GM23338 (cell line): ENCODE measurements at regions not wholly inside any gene's neighbourhood (a gene's known extent, or its start where the extent isn't known, plus 50 kb on each side); places are given as distances from the start of the nearest gene placed in this dataset.

Source experiments
- ATAC-seq: fragments of 200-7000 bp; cut with Tn5 transposase; 3 replicates; pipeline ENCODE4 v1.9.1; 2020
- DNase-seq: peaks from one replicate; pipeline ENCODE4 v3.0.0-alpha.2; 2015; ENCODE audit warnings: low spot score
- H2AFZ ChIP-seq: fragments of 200-600 bp; sonication (generic); 2 replicates; pipeline ENCODE4 v1.8.0; 2016; ENCODE audit warnings: antibody characterized with exemption, mild to moderate bottlenecking, moderate library complexity
- H3F3A ChIP-seq: fragments of 200-600 bp; sonication (generic); replicated peaks from 2 replicates; pipeline ENCODE4 v1.8.0; 2017; ENCODE audit warnings: antibody characterized with exemption, mixed run types, low read depth
- H3K27ac ChIP-seq: fragments of 200-600 bp; sonication (generic); 2 replicates; pipeline ENCODE4 v1.6.1; 2016; ENCODE audit warnings: low read depth
- H3K27me3 ChIP-seq: fragments of 200-600 bp; sonication (generic); 2 replicates; pipeline ENCODE4 v1.8.0; 2016; ENCODE audit warnings: mild to moderate bottlenecking, mixed run types, moderate library complexity; ENCODE audit not compliant: insufficient read depth
- H3K36me3 ChIP-seq: fragments of 200-600 bp; sonication (generic); 2 replicates; pipeline ENCODE4 v1.8.0; 2016; ENCODE audit warnings: mild to moderate bottlenecking; ENCODE audit not compliant: insufficient read depth
- H3K4me1 ChIP-seq: fragments of 200-600 bp; sonication (generic); 2 replicates; pipeline ENCODE4 v1.8.0; 2016; ENCODE audit warnings: mild to moderate bottlenecking, moderate library complexity; ENCODE audit not compliant: insufficient read depth
- H3K4me2 ChIP-seq: fragments of 200-600 bp; sonication (generic); 2 replicates; pipeline ENCODE4 v1.7.1; 2017; ENCODE audit warnings: mixed run types
- H3K4me3 ChIP-seq: fragments of 200-600 bp; sonication (generic); 2 replicates; pipeline ENCODE4 v1.6.1; 2016; ENCODE audit warnings: mixed run types
- H3K79me2 ChIP-seq: fragments of 200-600 bp; sonication (generic); replicated peaks from 2 replicates; pipeline ENCODE4 v1.8.0; 2017; ENCODE audit warnings: mild to moderate bottlenecking; ENCODE audit not compliant: insufficient read depth
- H3K9me2 ChIP-seq: fragments of 200-600 bp; sonication (generic); 2 replicates; pipeline ENCODE4 v1.8.0; 2017; ENCODE audit not compliant: insufficient read depth
- H4K20me1 ChIP-seq: fragments of 200-600 bp; sonication (generic); replicated peaks from 2 replicates; pipeline ENCODE4 v1.8.0; 2017; ENCODE audit warnings: mild to moderate bottlenecking; ENCODE audit not compliant: insufficient read depth
- H3K27ac Mint-ChIP-seq: 2 replicates; pipeline ENCODE4 v1.8.0; 2020; ENCODE audit warnings: inconsistent platforms, mild to moderate bottlenecking, moderate library complexity, mixed read lengths
- H3K27me3 Mint-ChIP-seq: 3 replicates; pipeline ENCODE4 v1.8.0; 2022; ENCODE audit warnings: low read depth, mild to moderate bottlenecking, moderate library complexity, mixed read lengths, inconsistent platforms; ENCODE audit not compliant: insufficient read depth, poor library complexity
- H3K36me3 Mint-ChIP-seq: 3 replicates; pipeline ENCODE4 v1.8.0; 2021; ENCODE audit warnings: low read depth, mild to moderate bottlenecking, inconsistent platforms, moderate library complexity, mixed read lengths
- H3K4me1 Mint-ChIP-seq: 3 replicates; pipeline ENCODE4 v1.8.0; 2020; ENCODE audit warnings: mild to moderate bottlenecking, inconsistent platforms, mixed read lengths
- H3K4me3 Mint-ChIP-seq: 3 replicates; pipeline ENCODE4 v1.8.0; 2021; ENCODE audit warnings: moderate library complexity, mild to moderate bottlenecking, inconsistent platforms, mixed read lengths
- H3K9me3 Mint-ChIP-seq: 3 replicates; pipeline ENCODE4 v1.8.0; 2020; ENCODE audit warnings: moderate library complexity, mild to moderate bottlenecking, inconsistent platforms, mixed read lengths
- CREB1 ChIP-seq: fragments of 250-450 bp; sonication (Bioruptor Pico); IDR thresholded peaks from 2 replicates; pipeline ENCODE4 v1.5.0; 2020; ENCODE audit warnings: low read depth, mild to moderate bottlenecking, moderate library complexity
- CTCF ChIP-seq, 2 experiments: fragments of 200-600 bp in 1 of 2; sonication (generic) in 1 of 2; conservative IDR thresholded peaks; 2 replicates each; pipeline versions ENCODE4 v1.5.1 to v1.6.1; 2016 to 2017; ENCODE audit warnings: antibody characterized with exemption in 2 of 2, low read depth in 2 of 2, mild to moderate bottlenecking in 2 of 2, moderate library complexity in 1 of 2
- ETS1 ChIP-seq: IDR thresholded peaks from 2 replicates; pipeline ENCODE4 v1.6.1; 2016; ENCODE audit warnings: antibody characterized with exemption
- EZH2phosphoT487 ChIP-seq: fragments of 200-600 bp; sonication (generic); IDR thresholded peaks from one replicate; pipeline ENCODE4 v1.8.1; 2018; ENCODE audit warnings: antibody characterized with exemption; ENCODE audit not compliant: unreplicated experiment
- POLR2AphosphoS5 ChIP-seq: IDR thresholded peaks from 2 replicates; pipeline ENCODE4 v1.6.1; 2016; ENCODE audit warnings: antibody characterized with exemption, low read depth
- REST ChIP-seq: IDR thresholded peaks from one replicate; pipeline ENCODE4 v1.6.1; 2018; ENCODE audit warnings: antibody characterized with exemption; ENCODE audit not compliant: unreplicated experiment
- STAT1 ChIP-seq: IDR thresholded peaks from one replicate; pipeline ENCODE4 v1.6.1; 2016; ENCODE audit warnings: antibody characterized with exemption; ENCODE audit not compliant: unreplicated experiment
- ZNF114 ChIP-seq: fragments of 250-450 bp; sonication (Bioruptor Pico); IDR thresholded peaks from 2 replicates; pipeline ENCODE4 v1.5.0; 2020; ENCODE audit warnings: mild to moderate bottlenecking, moderate library complexity
- ZNF331 ChIP-seq: fragments of 250-450 bp; sonication (Bioruptor Pico); IDR thresholded peaks from 2 replicates; pipeline ENCODE4 v1.5.0; 2020; ENCODE audit warnings: low read depth, mild to moderate bottlenecking, moderate library complexity
- ZNF462 ChIP-seq: fragments of 250-450 bp; sonication (Bioruptor Pico); IDR thresholded peaks from 2 replicates; pipeline ENCODE4 v1.5.0; 2020; ENCODE audit warnings: mild to moderate bottlenecking, moderate library complexity

DNA sequence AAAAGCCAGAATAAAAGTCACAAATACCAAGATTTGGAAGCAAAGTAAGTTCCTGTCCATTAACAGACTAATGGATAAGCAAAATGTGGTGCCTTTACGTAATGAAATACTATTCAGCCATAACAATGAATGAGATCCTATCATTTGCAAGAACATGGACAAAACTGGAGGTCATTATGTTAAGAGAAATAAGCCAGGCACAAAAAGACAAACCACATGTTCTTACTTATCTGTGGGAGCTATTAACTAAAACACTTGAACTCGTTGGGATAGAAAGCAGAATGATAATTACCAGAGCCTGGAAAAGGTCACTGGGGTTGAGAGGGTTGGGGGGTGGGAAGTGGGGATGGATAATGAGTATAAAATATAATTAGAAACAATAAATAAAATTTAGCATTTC, 1015.9 kb downstream of the OTOL1 start:
- Histone ChIP-seq H3K4me2 (no peak overlapping the region), H3K27me3 (no peaks in the 10 kb centered on the region), H3K9me2 (no peaks in the 10 kb centered on the region), H4K20me1 (no peaks in the 10 kb centered on the region), H3K27ac (no peak overlapping the region), H3K4me3 (no peak overlapping the region), H2AFZ (peak overlapping the region; percentile 73; the same call in 1 of the 2 replicates), H3K36me3 (no peaks in the 10 kb centered on the region), H3K4me1 (no peaks in the 10 kb centered on the region), H3K79me2 (no peaks in the 10 kb centered on the region), H3F3A (no peaks in the 10 kb centered on the region)
- Mint-ChIP-seq H3K36me3 (no peaks in the 10 kb centered on the region; the same call in 2 of the 3 replicates), H3K27ac (no peak overlapping the region), H3K27me3 (no peaks in the 10 kb centered on the region), H3K4me3 (no peak overlapping the region), H3K4me1 (no peaks in the 10 kb centered on the region), H3K9me3 (no peaks in the 10 kb centered on the region)
- ATAC-seq (no peak), DNase-seq (no peak)
- TF ChIP-seq EZH2phosphoT487 (no peak), ZNF331 (no peak), CREB1 (CRISPR knock-in tag) (no peak)

DNA sequence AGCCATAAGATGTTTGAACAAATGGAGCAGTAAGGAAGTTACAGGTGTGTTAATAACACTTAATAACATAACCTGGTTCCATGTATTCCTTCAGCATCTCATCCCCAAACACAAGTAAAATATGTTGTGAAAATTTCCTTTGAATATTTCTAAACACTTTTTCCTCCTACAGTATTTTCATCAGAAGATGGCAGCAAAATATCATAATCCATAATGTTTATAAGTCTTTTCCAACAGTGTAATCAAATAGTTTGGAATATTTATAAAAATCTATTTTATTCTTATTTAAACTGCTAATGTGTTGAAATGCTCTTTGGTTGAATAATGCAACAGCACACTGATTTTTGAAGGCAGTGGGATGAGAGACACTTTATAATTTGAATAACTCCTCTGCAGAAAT, 1020.5 kb downstream of the OTOL1 start:
- DNase-seq (no peak), ATAC-seq (no peak)
- Histone ChIP-seq H3K9me2 (0 out of 2 replicates have a peak, but pooled peaks cover 7% of the 10 kb centered on the region), H3K27ac (no peak overlapping the region), H3K4me2 (no peak overlapping the region), H3K36me3 (no peaks in the 10 kb centered on the region), H2AFZ (no peak overlapping the region), H3F3A (no peaks in the 10 kb centered on the region), H3K27me3 (no peaks in the 10 kb centered on the region), H3K4me1 (no peaks in the 10 kb centered on the region), H4K20me1 (no peaks in the 10 kb centered on the region), H3K79me2 (no peaks in the 10 kb centered on the region), H3K4me3 (no peak overlapping the region)
- Mint-ChIP-seq H3K4me3 (no peak overlapping the region), H3K27me3 (no peaks in the 10 kb centered on the region), H3K36me3 (peaks cover 11% of the 10 kb centered on the region), H3K4me1 (no peaks in the 10 kb centered on the region; the same call in 2 of the 3 replicates), H3K9me3 (peaks cover 3% of the 10 kb centered on the region; the same call in 1 of the 3 replicates), H3K27ac (no peak overlapping the region)
- TF ChIP-seq ZNF462 (CRISPR knock-in tag) (no peak), ETS1 (no peak), STAT1 (no peak), EZH2phosphoT487 (no peak), POLR2AphosphoS5 (no peak), CTCF (conservative IDR thresholded peaks at IDR 0.05; ENCODE audit: low read depth in 2 of 2) (no peak; a peak in 1 of 4 replicates), REST (no peak), ZNF331 (no peak), ZNF114 (CRISPR knock-in tag) (no peak)
